Breast epithelium (tissue), 4 donors: ENCODE measurements at regions not wholly inside any gene's neighbourhood (a gene's known extent, or its start where the extent isn't known, plus 50 kb on each side); places are given as distances from the start of the nearest gene placed in this dataset.

Source experiments
- DNase-seq, 2 donors: peaks; one replicate each; pipeline ENCODE4 v3.0.0-alpha.2; 2019; ENCODE audit warnings: low spot score in 2 of 2
- H3K27ac ChIP-seq, 2 donors: fragments of 200-600 bp; sonication (generic) in 1 of 2; one replicate each; pipeline ENCODE4 v1.5.1; 2016 to 2019; ENCODE audit warnings: mild to moderate bottlenecking in 1 of 2
- H3K27me3 ChIP-seq, 2 donors: fragments of 200-600 bp; sonication (generic) in 1 of 2; one replicate each; pipeline versions ENCODE4 v1.5.1 to v1.6.0; 2017 to 2019; ENCODE audit warnings: control low read depth in 1 of 2, mild to moderate bottlenecking in 1 of 2
- H3K36me3 ChIP-seq: fragments of 200-600 bp; one replicate; pipeline ENCODE4 v1.5.1; 2019
- H3K4me1 ChIP-seq, 2 donors: fragments of 200-600 bp; sonication (generic); one replicate each; pipeline ENCODE4 v1.5.1; 2016 to 2019; ENCODE audit warnings: control low read depth in 1 of 2
- H3K4me3 ChIP-seq, 3 donors: fragments of 200-600 bp; sonication (generic); 1 replicate in 2 of 3; 2 replicates in 1 of 3; pipeline ENCODE4 v1.5.1; 2016 to 2019; ENCODE audit warnings: mild to moderate bottlenecking in 3 of 3, moderate library complexity in 2 of 3
- H3K9me3 ChIP-seq, 2 donors: fragments of 200-600 bp; sonication (generic) in 1 of 2; one replicate each; pipeline ENCODE4 v1.5.1; 2016 to 2019; ENCODE audit warnings: control low read depth in 1 of 2
- POLR2A ChIP-seq: fragments of 450-650 bp; IDR thresholded peaks from one replicate; pipeline ENCODE4 v1.6.1; 2016; ENCODE audit warnings: antibody characterized with exemption, mild to moderate bottlenecking, moderate library complexity
- POLR2AphosphoS5 ChIP-seq, 3 donors: sonication (generic); formaldehyde crosslinking; IDR thresholded peaks; one replicate each; pipeline ENCODE4 v1.6.1; 2017; ENCODE audit warnings: antibody characterized with exemption in 3 of 3
- intact Hi-C: fragments of 100-400 bp; cut with DNase I; formaldehyde crosslinking; loops from one replicate; pipeline ENCODE4 v1.15.1; 2023; ENCODE audit warnings: low total_unique reads
- TF ChIP-seq, protein P1 (sequence below), 3 donors: fragments of 450-650 bp; IDR thresholded peaks; one replicate each; pipeline ENCODE4 v1.5.1; 2016 to 2017; ENCODE audit warnings: antibody characterized with exemption in 3 of 3, mild to moderate bottlenecking in 3 of 3, moderate library complexity in 3 of 3

DNA sequence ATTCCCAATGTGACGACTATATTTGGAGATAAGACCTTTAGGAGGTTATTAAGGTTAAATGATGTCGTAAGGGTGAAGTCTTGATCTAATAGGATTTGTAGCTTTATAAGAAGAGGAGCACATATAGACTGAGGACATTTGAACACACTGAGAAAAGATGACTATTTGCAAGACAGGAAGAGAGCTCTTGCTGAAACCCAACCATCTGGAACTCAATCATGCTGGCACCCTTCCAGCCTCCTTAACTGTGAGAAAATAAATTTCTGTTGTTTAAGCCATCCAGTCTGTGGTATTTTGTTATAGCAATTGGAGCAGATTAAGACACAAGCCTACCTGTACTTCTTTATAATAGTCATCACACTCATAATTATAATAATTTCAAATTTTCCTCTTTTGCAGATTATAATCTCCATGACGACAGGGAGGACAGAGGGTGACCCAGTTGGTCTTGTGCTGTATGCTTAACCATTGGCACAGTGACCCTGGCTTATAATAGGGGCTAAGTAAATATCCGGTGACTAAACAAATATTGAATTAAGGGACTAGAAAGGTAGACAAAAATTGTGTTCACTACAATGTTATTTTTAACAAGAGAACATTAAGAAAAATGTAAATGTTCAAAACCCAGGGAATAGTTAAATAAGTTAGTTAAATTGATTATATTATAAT lies 206.4 kb upstream of the HDDC2 start:
- no peak for DNase-seq
- no peak overlapping the region for H3K27ac ChIP-seq
- no peak overlapping the region for H3K4me3 ChIP-seq
- intact Hi-C loops, result no loop called here
- H3K36me3 ChIP-seq, result no peaks in the 10 kb centered on the region
- H3K27me3 ChIP-seq, result no peaks in the 10 kb centered on the region
- TF ChIP-seq POLR2AphosphoS5 (IDR thresholded peaks at IDR 0.05) (no peak), POLR2A (no peak)
- TF ChIP-seq, protein P1, sequence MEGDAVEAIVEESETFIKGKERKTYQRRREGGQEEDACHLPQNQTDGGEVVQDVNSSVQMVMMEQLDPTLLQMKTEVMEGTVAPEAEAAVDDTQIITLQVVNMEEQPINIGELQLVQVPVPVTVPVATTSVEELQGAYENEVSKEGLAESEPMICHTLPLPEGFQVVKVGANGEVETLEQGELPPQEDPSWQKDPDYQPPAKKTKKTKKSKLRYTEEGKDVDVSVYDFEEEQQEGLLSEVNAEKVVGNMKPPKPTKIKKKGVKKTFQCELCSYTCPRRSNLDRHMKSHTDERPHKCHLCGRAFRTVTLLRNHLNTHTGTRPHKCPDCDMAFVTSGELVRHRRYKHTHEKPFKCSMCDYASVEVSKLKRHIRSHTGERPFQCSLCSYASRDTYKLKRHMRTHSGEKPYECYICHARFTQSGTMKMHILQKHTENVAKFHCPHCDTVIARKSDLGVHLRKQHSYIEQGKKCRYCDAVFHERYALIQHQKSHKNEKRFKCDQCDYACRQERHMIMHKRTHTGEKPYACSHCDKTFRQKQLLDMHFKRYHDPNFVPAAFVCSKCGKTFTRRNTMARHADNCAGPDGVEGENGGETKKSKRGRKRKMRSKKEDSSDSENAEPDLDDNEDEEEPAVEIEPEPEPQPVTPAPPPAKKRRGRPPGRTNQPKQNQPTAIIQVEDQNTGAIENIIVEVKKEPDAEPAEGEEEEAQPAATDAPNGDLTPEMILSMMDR (IDR thresholded peaks at IDR 0.05), result no peak
- H3K9me3 ChIP-seq, result no peaks in the 10 kb centered on the region
- no peaks in the 10 kb centered on the region for H3K4me1 ChIP-seq

DNA sequence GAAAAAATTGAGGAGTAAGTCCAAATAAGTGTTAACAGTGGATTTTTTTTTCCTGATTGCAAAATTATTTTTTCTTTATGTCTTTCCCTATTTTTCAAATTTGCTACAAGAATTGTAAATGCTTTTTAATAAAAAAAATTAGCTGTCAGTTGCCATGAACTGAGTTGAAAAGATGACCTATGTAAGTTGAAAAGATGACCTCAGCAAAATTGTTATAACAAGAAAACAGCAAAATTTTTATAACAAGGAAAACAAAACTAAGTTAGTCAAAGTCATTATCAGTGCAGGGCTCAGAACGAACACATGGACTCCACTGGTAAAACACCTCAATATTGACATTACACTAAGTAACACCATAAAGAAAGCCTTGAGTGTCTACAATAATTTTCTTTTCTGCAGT lies 207.0 kb upstream of the HDDC2 start:
- intact Hi-C loops, result no loop called here
- no peak overlapping the region for H3K27ac ChIP-seq
- no peaks in the 10 kb centered on the region for H3K4me1 ChIP-seq
- no peaks in the 10 kb centered on the region for H3K36me3 ChIP-seq
- no peaks in the 10 kb centered on the region for H3K9me3 ChIP-seq
- no peaks in the 10 kb centered on the region for H3K27me3 ChIP-seq
- no peak for DNase-seq
- no peak overlapping the region for H3K4me3 ChIP-seq
- TF ChIP-seq POLR2AphosphoS5 (IDR thresholded peaks at IDR 0.05) (no peak), POLR2A (no peak)
- TF ChIP-seq, protein P1 (IDR thresholded peaks at IDR 0.05), result no peak

DNA sequence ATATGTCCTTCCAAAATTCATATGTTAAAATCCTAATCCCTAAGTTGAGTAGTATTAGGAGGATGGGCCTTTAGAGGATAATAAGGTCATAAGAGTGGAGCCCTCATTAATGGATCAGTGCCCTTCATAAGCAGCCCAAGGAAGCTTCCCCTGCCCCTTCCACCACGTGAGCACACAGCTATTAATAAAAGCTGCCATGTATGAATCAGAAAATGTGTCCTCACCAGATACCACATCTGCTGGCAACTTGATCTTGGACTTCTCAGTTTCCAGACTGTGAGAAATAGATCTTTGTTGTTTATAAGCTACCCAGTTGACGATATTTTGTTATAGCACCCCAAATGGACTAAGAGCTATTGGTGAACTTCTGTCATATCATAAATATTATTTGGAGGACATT lies 207.7 kb upstream of the HDDC2 start:
- Histone ChIP-seq H3K36me3 (no peaks in the 10 kb centered on the region), H3K4me1 (no peaks in the 10 kb centered on the region), H3K9me3 (no peaks in the 10 kb centered on the region), H3K27me3 (no peaks in the 10 kb centered on the region), H3K27ac (no peak overlapping the region), H3K4me3 (no peak overlapping the region)
- intact Hi-C loops, result no loop called here
- TF ChIP-seq POLR2A (no peak), POLR2AphosphoS5 (IDR thresholded peaks at IDR 0.05) (no peak)
- TF ChIP-seq, protein P1 (IDR thresholded peaks at IDR 0.05), result no peak
- no peak for DNase-seq

DNA sequence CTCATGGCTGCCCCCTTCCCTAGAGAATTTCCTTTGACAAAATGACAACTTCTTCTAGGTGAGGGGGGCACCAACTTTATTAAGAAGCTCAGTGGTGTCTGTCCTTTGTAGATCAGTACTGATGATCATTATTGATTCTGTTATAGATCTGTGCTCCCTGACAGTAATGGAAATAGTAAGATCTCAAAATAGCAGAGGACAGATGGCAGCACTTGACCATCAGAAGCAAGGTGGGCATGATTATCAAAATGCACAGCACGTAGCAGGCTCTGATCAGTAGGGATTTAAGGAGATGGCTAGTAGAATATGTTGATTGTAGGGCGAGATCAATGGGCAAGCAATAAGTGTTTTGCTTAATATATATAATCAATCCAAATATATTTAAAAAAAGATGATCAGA lies 208.6 kb upstream of the HDDC2 start:
- Histone ChIP-seq H3K4me3 (no peak overlapping the region), H3K9me3 (no peaks in the 10 kb centered on the region), H3K27me3 (no peaks in the 10 kb centered on the region), H3K36me3 (no peaks in the 10 kb centered on the region), H3K4me1 (no peaks in the 10 kb centered on the region), H3K27ac (no peak overlapping the region)
- intact Hi-C loops, result no loop called here
- TF ChIP-seq, protein P1 (IDR thresholded peaks at IDR 0.05), result no peak
- TF ChIP-seq POLR2AphosphoS5 (IDR thresholded peaks at IDR 0.05) (no peak), POLR2A (no peak)
- DNase-seq, result no peak

DNA sequence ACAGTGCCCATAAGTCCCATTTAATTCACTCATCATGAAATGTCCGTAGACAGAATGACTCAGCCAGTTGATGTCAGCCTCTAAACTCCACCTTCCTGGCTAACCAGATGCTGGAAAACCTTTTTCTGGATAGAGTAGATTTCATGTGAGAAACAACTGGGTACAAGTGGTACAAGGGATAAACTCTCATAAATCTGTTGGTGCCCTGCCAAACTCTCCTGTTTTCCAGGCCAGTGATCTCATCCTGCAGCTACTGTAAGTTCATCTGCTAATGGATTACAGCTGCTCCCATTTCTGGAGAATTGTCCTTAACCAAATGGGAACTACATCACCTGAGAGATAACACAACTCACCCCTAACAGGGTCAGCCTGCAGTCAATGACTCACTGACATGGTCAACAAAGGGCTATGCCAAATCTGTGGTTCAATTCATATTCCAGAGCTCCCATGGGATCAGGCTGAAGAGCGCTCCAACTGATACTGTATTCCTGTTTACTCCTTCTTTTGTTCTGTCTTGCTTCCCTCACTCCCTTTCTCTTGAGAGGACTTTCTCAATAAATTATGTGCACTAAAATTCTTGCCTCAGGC lies 210.1 kb upstream of the HDDC2 start:
- intact Hi-C loops, result no loop called here

More for the DNA sequence above, 210.1 kb upstream of the HDDC2 start:
- Histone ChIP-seq H3K36me3 (no peaks in the 10 kb centered on the region), H3K9me3 (no peaks in the 10 kb centered on the region), H3K4me1 (no peaks in the 10 kb centered on the region), H3K27ac (no peak overlapping the region), H3K4me3 (no peak overlapping the region), H3K27me3 (no peaks in the 10 kb centered on the region)
- DNase-seq, result no peak
- TF ChIP-seq POLR2AphosphoS5 (IDR thresholded peaks at IDR 0.05), result no peak
- TF ChIP-seq, protein P1 (IDR thresholded peaks at IDR 0.05), result no peak
